NCI-H2107 treated with DMSO at 0.1 percent for 48 hours (cell line): ENCODE measurements at regions not wholly inside any gene's neighbourhood (a gene's known extent, or its start where the extent isn't known, plus 50 kb on each side); places are given as distances from the start of the nearest gene placed in this dataset.

ENCODE experiments used
- DNase-seq: peaks from one replicate; lab custom pipeline; 2025; ENCODE audit not compliant: unreplicated experiment; lab: John Stamatoyannopoulos, UW

GRCh38 chr1:214977110-214977509, 105.4 kb upstream of the KCNK2 start:
- DNase-seq = peak; percentile 26

- DNase-seq = no peak
Observed at GRCh38 chr1:214977700-214978374, 104.7 kb upstream of the KCNK2 start.

- no peak for DNase-seq
Observed at GRCh38 chr1:214979191-214979590, 103.3 kb upstream of the KCNK2 start.

GRCh38 chr1:214980921-214981320, 101.6 kb upstream of the KCNK2 start:
- DNase-seq = no peak

GRCh38 chr1:214983126-214983869, 99.2 kb upstream of the KCNK2 start:
- no peak for DNase-seq

GRCh38 chr1:214989341-214989740, 93.2 kb upstream of the KCNK2 start:
- no peak for DNase-seq

GRCh38 chr1:214990619-214991018, 91.9 kb upstream of the KCNK2 start:
- no peak for DNase-seq

- no peak for DNase-seq
Observed at GRCh38 chr1:214991691-214992315, 90.7 kb upstream of the KCNK2 start.

GRCh38 chr1:214993419-214993818, 89.1 kb upstream of the KCNK2 start:
- DNase-seq = no peak

GRCh38 chr1:214997685-214998084, 84.9 kb upstream of the KCNK2 start:
- DNase-seq = no peak

- DNase-seq = no peak
Observed at GRCh38 chr1:215001419-215002021, 81.0 kb upstream of the KCNK2 start.

GRCh38 chr1:215002471-215002870, 80.1 kb upstream of the KCNK2 start:
- no peak for DNase-seq

- DNase-seq = no peak
Observed at GRCh38 chr1:215003686-215004085, 78.9 kb upstream of the KCNK2 start.

GRCh38 chr1:215004121-215004827, 78.3 kb upstream of the KCNK2 start:
- DNase-seq = no peak

- DNase-seq = no peak
Observed at GRCh38 chr1:215005078-215005477, 77.5 kb upstream of the KCNK2 start.

- no peak for DNase-seq
Observed at GRCh38 chr1:215005656-215006345, 76.7 kb upstream of the KCNK2 start.

- no peak for DNase-seq
Observed at GRCh38 chr1:215007880-215008279, 74.7 kb upstream of the KCNK2 start.

GRCh38 chr1:215018555-215018954, 64.0 kb upstream of the KCNK2 start:
- DNase-seq = no peak

GRCh38 chr1:215022204-215022603, 60.3 kb upstream of the KCNK2 start:
- no peak for DNase-seq

- DNase-seq = no peak
Observed at GRCh38 chr1:215022741-215023141, 59.8 kb upstream of the KCNK2 start.
